Stomach (tissue), 8 donors: ENCODE measurements at regions not wholly inside any gene's neighbourhood (a gene's known extent, or its start where the extent isn't known, plus 50 kb on each side); places are given as distances from the start of the nearest gene placed in this dataset.

Source experiments
- DNase-seq, 2 donors: peaks; one replicate each; pipeline versions ENCODE4 v3.0.0 to v3.0.0-alpha.2; 2013 to 2019
- H3K27ac ChIP-seq, 5 donors: fragments of 200-600 bp in 4 of 5; sonication (generic) in 4 of 5; one replicate each; pipeline ENCODE4 v1.5.1; 2013 to 2019; ENCODE audit warnings: mild to moderate bottlenecking in 1 of 5, moderate library complexity in 1 of 5
- H3K27me3 ChIP-seq, 3 donors: fragments of 200-600 bp; sonication (generic); one replicate each; pipeline ENCODE4 v1.5.1; 2017 to 2019; ENCODE audit warnings: mixed run types in 1 of 3
- H3K36me3 ChIP-seq, 4 donors: fragments of 200-600 bp; sonication (generic); 1 replicate in 3 of 4; 2 replicates in 1 of 4; pipeline ENCODE4 v1.5.1; 2016 to 2019
- H3K4me1 ChIP-seq, 4 donors: fragments of 200-600 bp; sonication (generic); one replicate each; pipeline ENCODE4 v1.5.1; 2016 to 2019
- H3K4me3 ChIP-seq, 4 donors: fragments of 200-600 bp; sonication (generic) in 3 of 4; one replicate each; pipeline ENCODE4 v1.5.1; 2016 to 2019; ENCODE audit warnings: mild to moderate bottlenecking in 1 of 4
- H3K9me3 ChIP-seq, 4 donors: fragments of 200-600 bp; sonication (generic); one replicate each; pipeline ENCODE4 v1.5.1; 2016 to 2019
- EP300 ChIP-seq: sonication (generic); formaldehyde crosslinking; IDR thresholded peaks from one replicate; pipeline ENCODE4 v1.6.1; 2017; ENCODE audit warnings: antibody characterized with exemption
- POLR2A ChIP-seq, 4 donors: fragments of 450-650 bp; IDR thresholded peaks; one replicate each; pipeline ENCODE4 v1.6.1; 2016; ENCODE audit warnings: antibody characterized with exemption in 4 of 4, control low read depth in 2 of 4, mild to moderate bottlenecking in 1 of 4, moderate library complexity in 1 of 4
- POLR2AphosphoS5 ChIP-seq, 3 donors: sonication (generic); formaldehyde crosslinking; IDR thresholded peaks; one replicate each; pipeline ENCODE4 v1.6.1; 2016; ENCODE audit warnings: antibody characterized with exemption in 3 of 3
- WGBS, 5 donors: extraction: QIAGEN DNeasy Blood & Tissue Kit in 3 of 5; methylation state at CpG; one replicate each; pipeline versions ENCODE4 v1.1.5 to v1.1.7; 2013 to 2018; 5-methylcytosine and 5-hydroxymethylcytosine counted together
- intact Hi-C: fragments of 100-400 bp; cut with DNase I; formaldehyde crosslinking; loops from one replicate; pipeline ENCODE4 v1.15.1; 2023; ENCODE audit warnings: low total_unique reads
- TF ChIP-seq, protein P1 (sequence below), 7 experiments: fragments of 450-650 bp in 4 of 7; fragments of 200-600 bp in 3 of 7; sonication (generic) in 3 of 7; IDR thresholded peaks; one replicate each; pipeline ENCODE4 v1.5.1; 2016 to 2019; ENCODE audit warnings: antibody characterized with exemption in 7 of 7, control low read depth in 2 of 7, mild to moderate bottlenecking in 1 of 7
- donor health status: healthy with polysubstance abuse.
- donor health status: Bipolar disorder and iron deficiency.
- donor health status: healthy.

DNA sequence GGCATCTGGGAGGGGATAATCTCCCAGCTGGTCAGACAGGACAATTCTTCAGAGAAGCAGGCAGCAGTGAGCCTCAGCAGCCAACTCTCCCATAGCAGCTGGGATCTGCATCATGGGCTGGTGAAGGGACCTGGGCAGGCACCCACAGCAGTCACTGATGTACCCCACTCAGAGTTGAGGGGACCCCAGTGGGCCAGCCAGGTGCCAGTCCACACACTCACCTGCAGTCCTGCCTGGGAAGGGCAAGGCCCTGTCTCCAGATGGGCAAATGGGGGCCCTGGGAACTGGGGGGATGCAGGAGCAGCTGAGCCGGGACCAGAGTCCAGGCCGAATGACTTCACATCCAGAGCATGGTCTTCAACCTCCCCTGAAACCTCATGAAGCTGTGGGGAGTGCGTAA is 170.4 kb downstream of the ZFP36L2 start:
- Histone ChIP-seq H3K36me3 (no peaks in the 10 kb centered on the region), H3K27me3 (no peaks in the 10 kb centered on the region), H3K27ac (no peak overlapping the region), H3K4me3 (no peak overlapping the region), H3K4me1 (peaks cover 10 to 65% (median 49%) of the 10 kb centered on the region in 4 donors), H3K9me3 (no peaks in the 10 kb centered on the region)
- DNase-seq, result no peak
- TF ChIP-seq POLR2A (IDR thresholded peaks at IDR 0.05) (no peak), EP300 (no peak), POLR2AphosphoS5 (IDR thresholded peaks at IDR 0.05) (no peak)
- TF ChIP-seq, protein P1, sequence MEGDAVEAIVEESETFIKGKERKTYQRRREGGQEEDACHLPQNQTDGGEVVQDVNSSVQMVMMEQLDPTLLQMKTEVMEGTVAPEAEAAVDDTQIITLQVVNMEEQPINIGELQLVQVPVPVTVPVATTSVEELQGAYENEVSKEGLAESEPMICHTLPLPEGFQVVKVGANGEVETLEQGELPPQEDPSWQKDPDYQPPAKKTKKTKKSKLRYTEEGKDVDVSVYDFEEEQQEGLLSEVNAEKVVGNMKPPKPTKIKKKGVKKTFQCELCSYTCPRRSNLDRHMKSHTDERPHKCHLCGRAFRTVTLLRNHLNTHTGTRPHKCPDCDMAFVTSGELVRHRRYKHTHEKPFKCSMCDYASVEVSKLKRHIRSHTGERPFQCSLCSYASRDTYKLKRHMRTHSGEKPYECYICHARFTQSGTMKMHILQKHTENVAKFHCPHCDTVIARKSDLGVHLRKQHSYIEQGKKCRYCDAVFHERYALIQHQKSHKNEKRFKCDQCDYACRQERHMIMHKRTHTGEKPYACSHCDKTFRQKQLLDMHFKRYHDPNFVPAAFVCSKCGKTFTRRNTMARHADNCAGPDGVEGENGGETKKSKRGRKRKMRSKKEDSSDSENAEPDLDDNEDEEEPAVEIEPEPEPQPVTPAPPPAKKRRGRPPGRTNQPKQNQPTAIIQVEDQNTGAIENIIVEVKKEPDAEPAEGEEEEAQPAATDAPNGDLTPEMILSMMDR (IDR thresholded peaks at IDR 0.05), result no peak
- intact Hi-C loops, result no loop called here
- 50 to 90% (median 67%) methylated on average over 2 to 3 of the region's 3 CpGs for WGBS, 5 donors

DNA sequence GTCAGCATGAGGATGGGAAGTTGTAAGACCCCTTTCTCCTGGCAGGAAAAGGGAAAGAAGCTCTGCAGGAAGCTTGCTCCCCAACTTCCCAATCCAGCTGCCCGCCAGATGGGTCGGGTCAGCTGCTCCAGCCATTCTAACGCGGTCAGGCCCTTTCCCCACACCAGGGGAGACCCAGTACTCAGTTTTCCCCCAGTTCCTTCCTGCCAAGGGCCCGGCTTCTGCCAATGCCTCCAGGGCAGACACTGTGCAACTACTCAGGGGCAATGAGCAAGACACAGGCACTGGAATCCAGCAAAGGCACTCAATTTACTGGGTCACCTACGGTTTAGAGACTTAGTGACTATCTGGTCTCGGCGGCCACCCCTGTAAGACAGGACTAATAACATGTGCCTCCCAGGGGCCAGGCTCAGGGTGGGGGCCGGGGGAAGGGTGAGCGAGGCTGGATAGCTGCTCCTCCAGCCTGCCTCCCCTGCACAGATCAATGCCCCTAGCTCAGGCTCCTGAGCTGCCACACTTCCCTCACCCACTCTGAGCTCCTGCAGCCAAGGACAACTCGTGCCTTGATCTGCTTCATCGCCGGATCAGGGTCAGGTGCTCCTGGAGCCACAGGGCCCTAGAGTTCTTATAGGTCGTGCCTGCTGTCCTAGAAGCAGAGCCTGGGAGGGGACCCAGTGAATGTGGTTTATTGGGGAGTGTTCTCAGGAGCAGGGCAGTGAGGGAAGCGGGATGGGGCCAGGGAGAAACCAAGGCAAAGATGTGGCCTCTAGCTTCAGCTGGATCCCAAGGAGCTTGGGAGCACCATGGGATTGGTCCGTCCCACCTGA is 171.1 kb downstream of the ZFP36L2 start:
- H3K27me3 ChIP-seq, result no peaks in the 10 kb centered on the region
- peaks cover 10 to 71% (median 56%) of the 10 kb centered on the region in 4 donors for H3K4me1 ChIP-seq
- H3K36me3 ChIP-seq, result no peaks in the 10 kb centered on the region
- TF ChIP-seq EP300 (no peak), POLR2A (IDR thresholded peaks at IDR 0.05) (no peak)
- TF ChIP-seq, protein P1 (IDR thresholded peaks at IDR 0.05), result no peak
- WGBS, 5 donors, result 83 to 93% (median 89%) methylated on average over 6 to 16 of the region's 16 CpGs
- H3K9me3 ChIP-seq, result no peaks in the 10 kb centered on the region
- no peak for DNase-seq
- H3K4me3 ChIP-seq, result no peak overlapping the region
- no peak overlapping the region for H3K27ac ChIP-seq
- intact Hi-C loops, result no loop called here

DNA sequence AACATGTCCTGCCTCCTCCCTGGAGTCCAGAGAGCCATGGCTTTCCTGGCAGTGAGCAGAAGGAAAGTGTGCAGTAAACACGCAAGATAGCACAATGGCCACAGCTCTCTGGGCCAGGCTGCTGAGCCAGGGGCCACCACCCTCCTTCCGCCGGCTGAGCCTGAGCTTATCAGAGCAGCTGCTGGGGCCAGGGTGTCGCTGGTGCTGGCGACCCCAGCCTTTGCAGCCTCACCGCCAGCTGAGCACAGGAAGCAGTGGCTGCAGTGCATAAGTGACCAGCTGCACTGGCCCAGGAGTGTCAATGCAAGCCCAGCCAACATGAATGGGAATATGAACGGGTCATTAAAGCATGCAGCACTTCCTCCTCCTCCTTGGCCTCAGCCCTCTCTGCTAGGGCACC is 172.0 kb downstream of the ZFP36L2 start:
- Histone ChIP-seq H3K9me3 (no peaks in the 10 kb centered on the region), H3K27ac (peak overlapping the region in 2 of 5 donors; percentile 30 to 31), H3K4me1 (peaks cover 9 to 69% (median 56%) of the 10 kb centered on the region in 4 donors), H3K4me3 (no peak overlapping the region), H3K36me3 (no peaks in the 10 kb centered on the region), H3K27me3 (no peaks in the 10 kb centered on the region)
- intact Hi-C loops, result no loop called here
- WGBS, 5 donors, result 7 to 45% (median 22%) methylated on average over 6 to 7 of the region's 7 CpGs
- TF ChIP-seq EP300, result no peak
- peak in 1 of 3 donors; percentile 38 for TF ChIP-seq POLR2AphosphoS5 (IDR thresholded peaks at IDR 0.05)
- DNase-seq, result peak in 1 of 2 donors; percentile 68

DNA sequence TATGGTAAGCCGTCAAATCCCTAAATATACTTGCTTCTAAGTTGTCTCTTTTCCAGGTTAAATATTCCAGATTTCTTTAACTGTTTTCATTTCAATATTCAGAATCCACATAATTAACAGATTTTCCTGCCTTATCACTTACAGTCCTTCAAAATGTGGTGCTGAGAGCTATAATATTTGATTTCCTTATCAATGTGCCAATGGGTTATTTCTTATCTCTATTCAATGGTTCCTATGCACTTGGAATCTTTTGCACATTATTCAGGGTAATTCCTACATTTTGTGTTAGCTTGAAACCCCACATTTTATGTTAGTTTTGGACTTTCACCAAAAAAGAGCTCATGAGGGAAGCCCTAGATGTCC is 173.5 kb downstream of the ZFP36L2 start:
- Histone ChIP-seq H3K36me3 (no peaks in the 10 kb centered on the region), H3K27ac (no peak overlapping the region), H3K9me3 (no peaks in the 10 kb centered on the region), H3K4me3 (no peak overlapping the region), H3K27me3 (no peaks in the 10 kb centered on the region), H3K4me1 (peaks cover 5 to 61% (median 52%) of the 10 kb centered on the region in 4 donors)
- intact Hi-C loops, result no loop called here
- TF ChIP-seq POLR2AphosphoS5 (IDR thresholded peaks at IDR 0.05) (no peak), EP300 (no peak), POLR2A (IDR thresholded peaks at IDR 0.05) (no peak)
- TF ChIP-seq, protein P1 (IDR thresholded peaks at IDR 0.05), result no peak
- 34 to 60% (median 43%) methylated on average over 1 of the region's 1 CpG for whole genome bisulfite sequencing, 5 donors
- DNase-seq, result no peak
